Heart right ventricle (tissue), 16 donors: ENCODE measurements at regions not wholly inside any gene's neighbourhood (a gene's known extent, or its start where the extent isn't known, plus 50 kb on each side); places are given as distances from the start of the nearest gene placed in this dataset.

ENCODE experiments used
- ATAC-seq, 8 donors: fragments of 200-7000 bp; cut with Tn5 transposase; one replicate each; pipeline ENCODE4 v1.9.1; 2020; ENCODE audit warnings: mild to moderate bottlenecking in 8 of 8, moderate library complexity in 8 of 8, moderate number of reproducible peaks in 1 of 8
- DNase-seq, 2 donors: peaks; one replicate each; pipeline ENCODE4 v3.0.0-alpha.2; 2020
- H3K27ac ChIP-seq, 10 donors: fragments of 200-600 bp; sonication (generic) in 2 of 10; one replicate each; pipeline versions ENCODE4 v1.5.0 to v1.8.0; 2020 to 2022; ENCODE audit warnings: mild to moderate bottlenecking in 3 of 10
- H3K27me3 ChIP-seq, 7 donors: fragments of 200-600 bp; one replicate each; pipeline ENCODE4 v1.8.0; 2021 to 2022; ENCODE audit warnings: mild to moderate bottlenecking in 2 of 7
- H3K36me3 ChIP-seq, 9 donors: fragments of 200-600 bp; sonication (generic) in 1 of 9; one replicate each; pipeline versions ENCODE4 v1.5.0 to v1.8.0; 2020 to 2022; ENCODE audit warnings: mild to moderate bottlenecking in 2 of 9
- H3K4me1 ChIP-seq, 9 donors: fragments of 200-600 bp; sonication (generic) in 1 of 9; one replicate each; pipeline versions ENCODE4 v1.5.0 to v1.8.0; 2020 to 2022; ENCODE audit warnings: mild to moderate bottlenecking in 4 of 9
- H3K4me3 ChIP-seq, 10 donors: fragments of 200-600 bp; sonication (generic) in 2 of 10; one replicate each; pipeline versions ENCODE4 v1.5.0 to v1.8.0; 2020 to 2022; ENCODE audit warnings: mild to moderate bottlenecking in 7 of 10, moderate library complexity in 2 of 10
- H3K9me3 ChIP-seq, 11 donors: fragments of 200-600 bp in 10 of 11; sonication (generic) in 2 of 11; one replicate each; pipeline versions ENCODE4 v1.5.0 to v1.8.0; 2013 to 2022; ENCODE audit warnings: mild to moderate bottlenecking in 2 of 11, control low read depth in 1 of 11, moderate library complexity in 1 of 11
- CTCF ChIP-seq, 9 donors: fragments of 200-600 bp; sonication (generic) in 2 of 9; IDR thresholded peaks; one replicate each; pipeline versions ENCODE4 v1.5.0 to v1.8.0; 2021 to 2022; ENCODE audit warnings: antibody characterized with exemption in 9 of 9, mild to moderate bottlenecking in 5 of 9, moderate library complexity in 1 of 9
- WGBS, 2 donors: extraction: QIAGEN DNeasy Blood & Tissue Kit; methylation state at CpG; one replicate each; pipeline ENCODE4 v1.1.7; 2013; ENCODE audit warnings: inconsistent platforms in 1 of 2; 5-methylcytosine and 5-hydroxymethylcytosine counted together
- intact Hi-C, 10 donors: fragments of 100-400 bp; cut with DNase I; formaldehyde crosslinking; loops; one replicate each; pipeline versions ENCODE4 v1.11.1 to v1.14.2; 2022
- donor health status: Arrhythmogenic right ventricular cardiomyopathy.
- donor health status: ischemic (EF 13 %, LVEDD 7.1; RV severe dilation, severe dysfunction).
- donor health status: healthy with polysubstance abuse.
- donor health status: DM: no; HTN: yes; CAD: no.
- donor health status: DM: no; HTN: no; CAD: no.
- donor health status: ischemic (EF 25% LVEDD 6.9; RV normal size, moderate dysfunction).
- donor health status: ischemic (EF 25% LVEDD 5.7; RV mildly dilated, moderate dysfunction).
- donor health status: healthy.
- donor health status: DM: yes; HTN: yes; CAD: no.
- donor health status: Ischemic cardiomyopathy.
- donor health status: ischemic (EF 35%, LVEDD 5.7; RV mildly dilated, moderate dysfunction).
- donor health status: nonischemic (EF 11% LVEDD 7.7; RV severe dilation, severe dysfunction).
- donor health status: DM: yes; HTN: yes; CAD: no.
- donor health status: PGD.
- donor health status: ischemic (EF 29% LVEDD 5.4; RV normal size, mild dysfunction).
- donor health status: nonischemic (EF 23%, LVEDD 6.1; RV moderate dilation, normal function).

- no peaks in the 10 kb centered on the region for H3K36me3 ChIP-seq
- intact Hi-C loops, result no loop called here
- peaks cover 0 to 6% (median 0%) of the 10 kb centered on the region in 9 donors for H3K4me1 ChIP-seq
- peaks cover 0 to 21% (median 5%) of the 10 kb centered on the region in 11 donors for H3K9me3 ChIP-seq
- no peak overlapping the region for H3K4me3 ChIP-seq
- H3K27ac ChIP-seq, result no peak overlapping the region
- WGBS, 2 donors, result 53 to 56% methylated on average over 10 of the region's 10 CpGs
- no peak for TF ChIP-seq CTCF (IDR thresholded peaks at IDR 0.05)
- ATAC-seq, result no peak
- H3K27me3 ChIP-seq, result peaks cover 0 to 12% (median 8%) of the 10 kb centered on the region in 7 donors
- DNase-seq, result no peak
Measured at GRCh38 chr11:116148056-116148455, 624.7 kb downstream of the BUD13 start.

GRCh38 chr11:116145187-116145865 is 627.5 kb downstream of the BUD13 start:
- H3K9me3 ChIP-seq, result peaks cover 0 to 4% (median 0%) of the 10 kb centered on the region in 11 donors
- TF ChIP-seq CTCF (IDR thresholded peaks at IDR 0.05), result no peak
- no peak overlapping the region for H3K27ac ChIP-seq
- intact Hi-C loops, result no loop called here
- no peaks in the 10 kb centered on the region for H3K36me3 ChIP-seq
- DNase-seq, result no peak
- ATAC-seq, result no peak
- WGBS, 2 donors, result 88% methylated on average over 14 of the region's 14 CpGs
- peaks cover 0 to 6% (median 0%) of the 10 kb centered on the region in 9 donors for H3K4me1 ChIP-seq
- peaks cover 0 to 17% (median 9%) of the 10 kb centered on the region in 7 donors for H3K27me3 ChIP-seq
- H3K4me3 ChIP-seq, result no peak overlapping the region

GRCh38 chr11:116144387-116144958 is 628.3 kb downstream of the BUD13 start:
- Histone ChIP-seq H3K27ac (no peak overlapping the region), H3K27me3 (peaks cover 0 to 17% (median 9%) of the 10 kb centered on the region in 7 donors), H3K4me3 (no peak overlapping the region), H3K9me3 (no peaks in the 10 kb centered on the region), H3K4me1 (peaks cover 0 to 6% (median 0%) of the 10 kb centered on the region in 9 donors), H3K36me3 (no peaks in the 10 kb centered on the region)
- WGBS, 2 donors, result 85 to 86% methylated on average over 17 of the region's 17 CpGs
- intact Hi-C loops, result no loop called here
- ATAC-seq, result no peak
- DNase-seq, result no peak
- TF ChIP-seq CTCF (IDR thresholded peaks at IDR 0.05), result no peak

- 93 to 96% methylated on average over 6 of the region's 6 CpGs for WGBS, 2 donors
- H3K4me3 ChIP-seq, result no peak overlapping the region
- peaks cover 0 to 7% (median 3%) of the 10 kb centered on the region in 7 donors for H3K27me3 ChIP-seq
- intact Hi-C loops, result no loop called here
- H3K9me3 ChIP-seq, result no peaks in the 10 kb centered on the region
- ATAC-seq (no peak), DNase-seq (no peak)
- H3K4me1 ChIP-seq, result peaks cover 0 to 40% (median 6%) of the 10 kb centered on the region in 9 donors
- no peaks in the 10 kb centered on the region for H3K36me3 ChIP-seq
- TF ChIP-seq CTCF (IDR thresholded peaks at IDR 0.05), result no peak
- H3K27ac ChIP-seq, result no peak overlapping the region
Measured at GRCh38 chr11:116138280-116138679, 634.1 kb upstream of the CADM1 start.
